MM.1S (cell line): ENCODE measurements at regions not wholly inside any gene's neighbourhood (a gene's known extent, or its start where the extent isn't known, plus 50 kb on each side); places are given as distances from the start of the nearest gene placed in this dataset.

Experiments
- DNase-seq: peaks from one replicate; pipeline ENCODE4 v3.0.0-alpha.2; 2015
- H2AFZ ChIP-seq: fragments of 300-600 bp; sonication (generic); 2 replicates; pipeline ENCODE4 v1.6.0; 2016; ENCODE audit warnings: antibody characterized with exemption, low read length
- H3F3A ChIP-seq: fragments of 300-600 bp; sonication (generic); 2 replicates; pipeline ENCODE4 v1.6.1; 2016; ENCODE audit warnings: mild to moderate bottlenecking, antibody characterized with exemption, low read length, moderate library complexity, mixed read lengths; ENCODE audit not compliant: insufficient read depth
- H3K27ac ChIP-seq: fragments of 300-600 bp; sonication (generic); 2 replicates; pipeline ENCODE4 v1.5.1; 2016; ENCODE audit warnings: mild to moderate bottlenecking, low read length
- H3K27me3 ChIP-seq: fragments of 300-600 bp; sonication (generic); replicated peaks from 2 replicates; pipeline ENCODE4 v1.6.0; 2016; ENCODE audit warnings: low read length; ENCODE audit not compliant: insufficient read depth
- H3K36me3 ChIP-seq: fragments of 300-600 bp; sonication (generic); replicated peaks from 2 replicates; pipeline ENCODE4 v1.6.1; 2016; ENCODE audit warnings: mild to moderate bottlenecking, low read length, mixed read lengths; ENCODE audit not compliant: insufficient read depth
- H3K4me1 ChIP-seq: fragments of 300-600 bp; sonication (generic); 2 replicates; pipeline ENCODE4 v1.6.1; 2016; ENCODE audit warnings: low read length, mixed read lengths
- H3K4me2 ChIP-seq: fragments of 300-600 bp; sonication (generic); 2 replicates; pipeline ENCODE4 v1.6.0; 2016; ENCODE audit warnings: low read depth, low read length
- H3K4me3 ChIP-seq: fragments of 300-600 bp; sonication (generic); 2 replicates; pipeline ENCODE4 v1.5.1; 2016; ENCODE audit warnings: low read length, mixed read lengths
- H3K79me2 ChIP-seq: fragments of 300-600 bp; sonication (generic); 2 replicates; pipeline ENCODE4 v1.6.1; 2016; ENCODE audit warnings: mixed run types, low read length, mixed read lengths
- H3K9ac ChIP-seq: fragments of 300-600 bp; sonication (generic); 2 replicates; pipeline ENCODE4 v1.6.1; 2016; ENCODE audit warnings: low read length, mixed read lengths
- H3K9me2 ChIP-seq: fragments of 300-600 bp; sonication (generic); replicated peaks from 2 replicates; pipeline ENCODE4 v1.6.1; 2016; ENCODE audit warnings: mild to moderate bottlenecking, low read length, mixed read lengths; ENCODE audit not compliant: insufficient read depth
- H3K9me3 ChIP-seq: fragments of 300-600 bp; sonication (generic); replicated peaks from 2 replicates; pipeline ENCODE4 v1.6.1; 2016; ENCODE audit warnings: mild to moderate bottlenecking, low read length, mixed read lengths; ENCODE audit not compliant: insufficient read depth
- H4K20me1 ChIP-seq: fragments of 300-600 bp; sonication (generic); 2 replicates; pipeline ENCODE4 v1.6.1; 2016; ENCODE audit warnings: mild to moderate bottlenecking, low read length, moderate library complexity, mixed read lengths; ENCODE audit not compliant: insufficient read depth
- EZH2 ChIP-seq: fragments of 300-600 bp; sonication (generic); optimal IDR thresholded peaks from 2 replicates; pipeline ENCODE3; 2017; ENCODE audit warnings: low read depth, mild to moderate bottlenecking, antibody characterized with exemption, low read length, mixed read lengths
- EZH2phosphoT487 ChIP-seq: fragments of 300-600 bp; sonication (generic); IDR thresholded peaks from 2 replicates; pipeline ENCODE4 v1.6.1; 2018; ENCODE audit warnings: antibody characterized with exemption, low read length
- TF ChIP-seq, protein P1 (sequence below): fragments of 300-600 bp; sonication (generic); IDR thresholded peaks from 2 replicates; pipeline ENCODE4 v1.5.1; 2016; ENCODE audit warnings: antibody characterized with exemption, low read length, mixed read lengths

GRCh38 chr2:220318508-220318907 lies 691.1 kb downstream of the SLC4A3 start:
- Histone ChIP-seq H2AFZ (no peak overlapping the region), H4K20me1 (no peaks in the 10 kb centered on the region), H3K27ac (no peak overlapping the region), H3K4me1 (no peaks in the 10 kb centered on the region), H3K36me3 (no peaks in the 10 kb centered on the region), H3F3A (no peaks in the 10 kb centered on the region), H3K4me2 (no peak overlapping the region), H3K79me2 (no peaks in the 10 kb centered on the region), H3K9me2 (no peaks in the 10 kb centered on the region), H3K27me3 (no peaks in the 10 kb centered on the region), H3K9me3 (no peaks in the 10 kb centered on the region), H3K9ac (no peak overlapping the region), H3K4me3 (no peak overlapping the region)
- no peak for TF ChIP-seq EZH2phosphoT487
- TF ChIP-seq, protein P1, sequence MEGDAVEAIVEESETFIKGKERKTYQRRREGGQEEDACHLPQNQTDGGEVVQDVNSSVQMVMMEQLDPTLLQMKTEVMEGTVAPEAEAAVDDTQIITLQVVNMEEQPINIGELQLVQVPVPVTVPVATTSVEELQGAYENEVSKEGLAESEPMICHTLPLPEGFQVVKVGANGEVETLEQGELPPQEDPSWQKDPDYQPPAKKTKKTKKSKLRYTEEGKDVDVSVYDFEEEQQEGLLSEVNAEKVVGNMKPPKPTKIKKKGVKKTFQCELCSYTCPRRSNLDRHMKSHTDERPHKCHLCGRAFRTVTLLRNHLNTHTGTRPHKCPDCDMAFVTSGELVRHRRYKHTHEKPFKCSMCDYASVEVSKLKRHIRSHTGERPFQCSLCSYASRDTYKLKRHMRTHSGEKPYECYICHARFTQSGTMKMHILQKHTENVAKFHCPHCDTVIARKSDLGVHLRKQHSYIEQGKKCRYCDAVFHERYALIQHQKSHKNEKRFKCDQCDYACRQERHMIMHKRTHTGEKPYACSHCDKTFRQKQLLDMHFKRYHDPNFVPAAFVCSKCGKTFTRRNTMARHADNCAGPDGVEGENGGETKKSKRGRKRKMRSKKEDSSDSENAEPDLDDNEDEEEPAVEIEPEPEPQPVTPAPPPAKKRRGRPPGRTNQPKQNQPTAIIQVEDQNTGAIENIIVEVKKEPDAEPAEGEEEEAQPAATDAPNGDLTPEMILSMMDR: no peak
- TF ChIP-seq EZH2: no peak
- no peak for DNase-seq

DNA sequence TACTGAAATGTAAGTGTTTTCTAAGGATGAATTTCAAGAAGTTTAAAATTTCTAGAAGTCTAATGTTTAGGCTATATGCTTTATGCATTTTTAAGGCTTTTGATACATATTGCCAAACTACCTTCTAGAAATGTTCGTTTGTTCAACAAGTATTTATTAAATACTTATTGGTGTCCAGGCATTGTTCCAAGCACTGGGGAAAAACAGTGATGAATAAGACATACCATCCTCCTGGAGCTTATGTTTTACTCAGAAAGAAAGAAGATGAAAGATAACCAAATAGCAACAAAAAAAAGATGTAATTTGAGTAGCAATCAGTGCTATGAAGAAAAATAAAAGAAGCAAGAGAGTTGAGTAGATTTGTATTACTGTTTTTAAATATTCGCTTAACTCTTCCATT lies 692.9 kb downstream of the SLC4A3 start:
- Histone ChIP-seq H2AFZ (no peak overlapping the region), H3K9ac (no peak overlapping the region), H3K4me1 (no peaks in the 10 kb centered on the region), H3K79me2 (no peaks in the 10 kb centered on the region), H3K9me3 (no peaks in the 10 kb centered on the region), H3K4me3 (no peak overlapping the region), H3K4me2 (no peak overlapping the region), H3K27ac (no peak overlapping the region), H3K9me2 (no peaks in the 10 kb centered on the region), H3K27me3 (no peaks in the 10 kb centered on the region), H4K20me1 (no peaks in the 10 kb centered on the region), H3F3A (no peaks in the 10 kb centered on the region), H3K36me3 (no peaks in the 10 kb centered on the region)
- TF ChIP-seq EZH2: no peak
- TF ChIP-seq, protein P1: no peak
- DNase-seq: no peak

DNA sequence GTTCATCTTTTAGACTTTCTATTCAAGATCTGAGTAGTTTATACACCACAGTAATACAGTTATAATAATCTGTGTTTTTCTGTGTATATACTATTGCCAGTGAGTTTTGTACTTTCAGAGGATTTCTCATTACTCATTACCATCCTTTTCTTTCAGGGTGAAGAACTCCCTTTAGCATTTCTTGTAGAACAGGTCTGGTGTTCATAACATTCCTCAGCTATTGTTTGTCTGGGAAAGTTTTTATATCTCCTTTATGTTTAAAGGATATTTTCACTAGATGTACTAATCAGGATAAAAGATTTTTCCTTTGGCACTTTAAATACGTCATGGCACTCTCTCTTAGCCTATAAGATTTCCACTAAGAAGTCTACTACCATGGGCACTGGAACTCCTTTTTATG lies 705.5 kb downstream of the SLC4A3 start:
- Histone ChIP-seq H3K79me2 (no peaks in the 10 kb centered on the region), H2AFZ (no peak overlapping the region)

More for the DNA sequence above, 705.5 kb downstream of the SLC4A3 start:
- H4K20me1 ChIP-seq: no peaks in the 10 kb centered on the region
- H3F3A ChIP-seq: no peaks in the 10 kb centered on the region
- DNase-seq: no peak
- H3K27ac ChIP-seq: no peak overlapping the region
- H3K9me2 ChIP-seq: no peaks in the 10 kb centered on the region
- no peaks in the 10 kb centered on the region for H3K36me3 ChIP-seq
- H3K4me3 ChIP-seq: no peak overlapping the region
- H3K27me3 ChIP-seq: no peaks in the 10 kb centered on the region
- H3K4me2 ChIP-seq: no peak overlapping the region
- H3K4me1 ChIP-seq: no peaks in the 10 kb centered on the region
- H3K9ac ChIP-seq: no peak overlapping the region
- no peaks in the 10 kb centered on the region for H3K9me3 ChIP-seq
- TF ChIP-seq, protein P1: no peak
- TF ChIP-seq EZH2phosphoT487 (no peak), EZH2 (no peak)
